GM12878 (cell line): ENCODE measurements at regions not wholly inside any gene's neighbourhood (a gene's known extent, or its start where the extent isn't known, plus 50 kb on each side); places are given as distances from the start of the nearest gene placed in this dataset.

Experiments used
- ATAC-seq: fragments of 200-7000 bp; cut with Tn5 transposase; 3 replicates; pipeline ENCODE4 v1.9.1; 2020; ENCODE audit warnings: mild to moderate bottlenecking, moderate library complexity
- BruUV-seq: library from RNA; stranded (reverse); fragments of 400-500 nt; replicated peaks from 2 replicates; lab custom pipeline; 2021; lab: Mats Ljungman, UMichigan
- CTCF ChIA-PET: fragments of 300-600 bp; sonication (Branson Sonifier 250); formaldehyde crosslinking; extraction: SDS; loops from one replicate; lab custom pipeline; 2021; ENCODE audit warnings: inconsistent platforms; lab: Yijun Ruan, JAX
- POLR2A ChIA-PET: fragments of 350-600 bp; formaldehyde crosslinking; extraction: SDS; loops from one replicate; lab custom pipeline; 2021; ENCODE audit warnings: inconsistent platforms; lab: Charles Lee
- RAD21 ChIA-PET: fragments of 300-600 bp; sonication (Branson Sonifier 250); formaldehyde crosslinking; loops from one replicate; lab custom pipeline; 2023; ENCODE audit warnings: antibody characterized with exemption; ENCODE audit not compliant: unreplicated experiment; lab: Charles Lee
- SMC1A ChIA-PET: fragments of 300-600 bp; sonication (Branson Sonifier 250); formaldehyde crosslinking; loops from one replicate; lab custom pipeline; 2023; ENCODE audit not compliant: unreplicated experiment, uncharacterized antibody; lab: Charles Lee
- DNase-seq: peaks from one replicate; pipeline ENCODE4 v3.0.0-alpha.2; 2011; ENCODE audit warnings: low read depth, low spot score
- FAIRE-seq: peaks from 3 replicates; lab custom pipeline; 2011; peaks lifted over from hg19 to GRCh38; lab: Jason Lieb, UNC
- H2AFZ ChIP-seq: 2 replicates; pipeline ENCODE4 v1.6.0; 2011; ENCODE audit warnings: low read depth, low read length, control low read depth; ENCODE audit not compliant: control insufficient read depth
- H3K27ac ChIP-seq: 2 replicates; pipeline ENCODE4 v1.5.1; 2011; ENCODE audit warnings: control low read depth; ENCODE audit not compliant: control insufficient read depth, insufficient read depth
- H3K27me3 ChIP-seq, 2 experiments: replicated peaks in 1 of 2; 2 replicates each; pipeline versions ENCODE4 v1.6.0 to v1.6.1; 2011; ENCODE audit warnings: low read length in 1 of 2; ENCODE audit not compliant: control insufficient read depth in 2 of 2, insufficient read depth in 2 of 2
- H3K36me3 ChIP-seq, 2 experiments: 2 replicates each; pipeline ENCODE4 v1.5.1; 2011; ENCODE audit warnings: low read length in 1 of 2; ENCODE audit not compliant: control insufficient read depth in 2 of 2, insufficient read depth in 2 of 2
- H3K4me1 ChIP-seq: 2 replicates; pipeline ENCODE4 v1.6.1; 2011; ENCODE audit warnings: mild to moderate bottlenecking, low read length, moderate library complexity, mixed read lengths; ENCODE audit not compliant: control insufficient read depth, insufficient read depth
- H3K4me2 ChIP-seq: 2 replicates; pipeline ENCODE4 v1.6.0; 2011; ENCODE audit warnings: control low read depth; ENCODE audit not compliant: control insufficient read depth, insufficient read depth
- H3K4me3 ChIP-seq: fragments of 200-600 bp; sonication (generic); 2 replicates; pipeline ENCODE4 v1.5.1; 2016
- H3K79me2 ChIP-seq: 2 replicates; pipeline ENCODE4 v1.6.0; 2011; ENCODE audit warnings: low read length; ENCODE audit not compliant: control insufficient read depth, insufficient read depth
- H3K9ac ChIP-seq: 2 replicates; pipeline ENCODE4 v1.8.0; 2011; ENCODE audit warnings: low read length, control low read depth, mixed read lengths; ENCODE audit not compliant: control insufficient read depth, insufficient read depth
- H3K9me3 ChIP-seq: replicated peaks from 3 replicates; pipeline ENCODE4 v1.5.1; 2011; ENCODE audit warnings: mild to moderate bottlenecking, low read length; ENCODE audit not compliant: control insufficient read depth, insufficient read depth
- H4K20me1 ChIP-seq: 2 replicates; pipeline ENCODE4 v1.6.0; 2011; ENCODE audit not compliant: control insufficient read depth, insufficient read depth
- BACH1 ChIP-seq: fragments of 450-650 bp; IDR thresholded peaks from 2 replicates; pipeline ENCODE4 v1.6.1; 2017; ENCODE audit warnings: mild to moderate bottlenecking, borderline replicate concordance
- CBX3 ChIP-seq: fragments of 200-600 bp; sonication (generic); IDR thresholded peaks from 2 replicates; pipeline ENCODE4 v1.6.1; 2016; ENCODE audit warnings: low read depth, borderline replicate concordance
- CEBPB ChIP-seq, 2 experiments: fragments of 150-350 bp in 1 of 2; IDR thresholded peaks; 2 replicates each; pipeline ENCODE4 v1.6.1; 2012 to 2014; ENCODE audit warnings: low read depth in 2 of 2, low read length in 2 of 2, borderline replicate concordance in 1 of 2, inconsistent platforms in 1 of 2
- CHD1 ChIP-seq: IDR thresholded peaks from 2 replicates; pipeline ENCODE4 v1.6.1; 2012; ENCODE audit warnings: low read depth, low read length, improper control_type of control experiment
- CREB1 ChIP-seq: IDR thresholded peaks from 2 replicates; pipeline ENCODE4 v1.6.1; 2012; ENCODE audit warnings: low read depth, mild to moderate bottlenecking, inconsistent platforms
- CREM ChIP-seq: IDR thresholded peaks from 2 replicates; pipeline ENCODE4 v1.6.1; 2014; ENCODE audit warnings: antibody characterized with exemption, low read depth
- ETV6 ChIP-seq, 2 experiments: fragments of 450-650 bp in 1 of 2; IDR thresholded peaks in 1 of 2; conservative IDR thresholded peaks in 1 of 2; 2 replicates each; pipeline ENCODE4 v1.6.1; 2014; ENCODE audit warnings: antibody characterized with exemption in 1 of 2, borderline replicate concordance in 1 of 2, low read depth in 1 of 2, mild to moderate bottlenecking in 1 of 2, moderate library complexity in 1 of 2
- FOS ChIP-seq: IDR thresholded peaks from 3 replicates; pipeline ENCODE4 v1.6.1; 2011; ENCODE audit warnings: borderline replicate concordance; ENCODE audit not compliant: insufficient read length; ENCODE audit errors: extremely low read depth
- MEF2B ChIP-seq: fragments of 450-650 bp; IDR thresholded peaks from 2 replicates; pipeline ENCODE4 v1.6.1; 2018; ENCODE audit warnings: mild to moderate bottlenecking, moderate library complexity; ENCODE audit not compliant: partially characterized antibody, poor library complexity, severe bottlenecking
- NKRF ChIP-seq: fragments of 450-650 bp; conservative IDR thresholded peaks from 2 replicates; pipeline ENCODE4 v1.6.1; 2017; ENCODE audit warnings: mild to moderate bottlenecking, moderate library complexity
- NR2F1 ChIP-seq: fragments of 450-650 bp; conservative IDR thresholded peaks from 2 replicates; pipeline ENCODE4 v1.6.1; 2017; ENCODE audit warnings: mild to moderate bottlenecking
- POLR2AphosphoS2 ChIP-seq: IDR thresholded peaks from 2 replicates; pipeline ENCODE4 v1.6.1; 2011; ENCODE audit warnings: low read depth, mild to moderate bottlenecking, low read length, improper control_type of control experiment, moderate library complexity
- SREBF1 ChIP-seq: IDR thresholded peaks from 2 replicates; pipeline ENCODE4 v1.6.1; 2012; ENCODE audit warnings: mild to moderate bottlenecking, low read length
- STAT3 ChIP-seq: IDR thresholded peaks from 2 replicates; pipeline ENCODE4 v1.6.1; 2011; ENCODE audit warnings: low read depth, low read length, improper control_type of control experiment
- YBX1 ChIP-seq: fragments of 450-650 bp; IDR thresholded peaks from 2 replicates; pipeline ENCODE4 v1.6.1; 2016; ENCODE audit warnings: antibody characterized with exemption
- ZNF24 ChIP-seq: fragments of 450-650 bp; IDR thresholded peaks from 2 replicates; pipeline ENCODE4 v1.6.1; 2017; ENCODE audit warnings: antibody characterized with exemption, mild to moderate bottlenecking
- WGBS: methylation state at CpG from one replicate; pipeline ENCODE4 v1.1.6; 2016; ENCODE audit warnings: low lambda C conversion rate; ENCODE audit not compliant: insufficient replicate concordance, insufficient coverage; ENCODE audit errors: missing lambda C conversion rate; 5-methylcytosine and 5-hydroxymethylcytosine counted together
- in situ Hi-C: fragments of 300-500 bp; cut with MboI; formaldehyde crosslinking; loops from 9 replicates; pipeline ENCODE4 v1.14.3; 2018; ENCODE audit warnings: mixed read lengths
- intact Hi-C: fragments of 100-400 bp; cut with micrococcal nuclease; formaldehyde crosslinking; loops from one replicate; pipeline ENCODE4 v1.14.2; 2022; ENCODE audit not compliant: unreplicated experiment

GRCh38 chr13:110070046-110070445, 236.9 kb downstream of the COL4A1 start:
- CTCF ChIA-PET, result no interaction called here
- DNase-seq (no peak), FAIRE-seq (no peak), ATAC-seq (no peak; the same call in 2 of the 3 replicates)
- no peak overlapping the region for H3K27ac ChIP-seq
- no peak overlapping the region for H3K4me3 ChIP-seq
- H2AFZ ChIP-seq, result no peak overlapping the region
- no peaks in the 10 kb centered on the region for H3K36me3 ChIP-seq
- RAD21 ChIA-PET, result no interaction called here
- TF ChIP-seq CHD1 (no peak), NR2F1 (no peak), CREB1 (no peak), FOS (no peak)
- H3K4me2 ChIP-seq, result no peak overlapping the region
- intact Hi-C loops, result no loop called here
- H3K9me3 ChIP-seq, result no peaks in the 10 kb centered on the region
- H3K27me3 ChIP-seq, result no peaks in the 10 kb centered on the region; a peak in 1 of 4 replicates
- H4K20me1 ChIP-seq, result no peaks in the 10 kb centered on the region
- H3K79me2 ChIP-seq, result no peaks in the 10 kb centered on the region
- 2% methylated on average over 4 of the region's 4 CpGs for WGBS
- in situ Hi-C loops, result no loop called here
- no peak overlapping the region for H3K9ac ChIP-seq
- SMC1A ChIA-PET, result no interaction called here
- BruUV-seq, result no TSS peak
- POLR2A ChIA-PET, result no interaction called here
- H3K4me1 ChIP-seq, result no peaks in the 10 kb centered on the region

GRCh38 chr13:110068176-110068473, 238.8 kb downstream of the COL4A1 start:
- H3K9me3 ChIP-seq, result no peaks in the 10 kb centered on the region
- in situ Hi-C loops, result loop anchor here (5.0 kb wide), 1 partner anchor 51 kb away; no protein-coding TSS in a partner anchor
- FAIRE-seq (no peak), ATAC-seq (no peak), DNase-seq (no peak)
- no peaks in the 10 kb centered on the region for H4K20me1 ChIP-seq
- ChIA-PET SMC1A (no interaction called here), RAD21 (no interaction called here), CTCF (no interaction called here), POLR2A (no interaction called here)
- no peak overlapping the region for H3K4me3 ChIP-seq
- BruUV-seq, result no TSS peak
- H3K27me3 ChIP-seq, result no peaks in the 10 kb centered on the region; a peak in 1 of 4 replicates
- H3K4me1 ChIP-seq, result no peaks in the 10 kb centered on the region
- H3K79me2 ChIP-seq, result no peaks in the 10 kb centered on the region
- 6% methylated on average over 3 of the region's 3 CpGs for WGBS
- no peaks in the 10 kb centered on the region for H3K36me3 ChIP-seq
- H3K27ac ChIP-seq, result no peak overlapping the region
- no peak overlapping the region for H3K4me2 ChIP-seq
- H2AFZ ChIP-seq, result no peak overlapping the region
- intact Hi-C loops, result no loop called here
- H3K9ac ChIP-seq, result no peak overlapping the region
- TF ChIP-seq SREBF1, result no peak
- no peak for TF ChIP-seq CEBPB (IDR thresholded peaks at IDR 0.05; ENCODE audit: borderline replicate concordance in 1 of 2, low read depth in 2 of 2, low read length in 2 of 2)
- no peak for TF ChIP-seq ETV6 (conservative IDR thresholded peaks at IDR 0.05 in 1 of 2, IDR thresholded peaks at IDR 0.05 in 1 of 2; ENCODE audit: borderline replicate concordance in 1 of 2, low read depth in 1 of 2)
- no peak for TF ChIP-seq STAT3
- TF ChIP-seq ZNF24, result no peak
- TF ChIP-seq CREM, result no peak
- TF ChIP-seq CBX3, result no peak
- TF ChIP-seq NKRF, result no peak
- no peak for TF ChIP-seq MEF2B
- no peak for TF ChIP-seq BACH1
- no peak for TF ChIP-seq POLR2AphosphoS2
- no peak for TF ChIP-seq YBX1
